ENCODE measurements at regions not wholly inside any gene's neighbourhood (a gene's known extent, or its start where the extent isn't known, plus 50 kb on each side); places are given as distances from the start of the nearest gene placed in this dataset.
"Not testable (repeated sequence)": the region's sequence is repeated elsewhere in the genome, so short reads cannot be mapped to it uniquely, and the experiment has no call there.

DNA sequence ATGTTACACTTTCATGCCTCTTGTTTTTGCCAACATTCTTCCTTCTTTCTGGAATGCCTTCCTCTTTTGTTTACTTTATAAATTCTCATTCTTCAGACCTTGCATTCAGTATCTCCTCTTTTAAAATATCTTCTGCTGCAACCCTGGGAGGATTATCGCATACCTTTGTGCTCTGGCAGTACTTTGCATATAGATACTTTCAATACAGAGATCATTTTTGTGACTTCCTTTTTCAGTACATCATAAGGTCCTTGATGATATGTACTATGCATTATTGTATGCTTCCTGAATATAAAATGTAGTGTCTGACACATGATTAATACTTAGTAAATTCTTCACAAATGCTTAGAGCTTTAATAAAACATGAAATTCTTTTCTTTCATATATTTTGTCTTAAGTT lies 538.7 kb downstream of the TRIB2 start:
- no peak for DNase-seq

DNA sequence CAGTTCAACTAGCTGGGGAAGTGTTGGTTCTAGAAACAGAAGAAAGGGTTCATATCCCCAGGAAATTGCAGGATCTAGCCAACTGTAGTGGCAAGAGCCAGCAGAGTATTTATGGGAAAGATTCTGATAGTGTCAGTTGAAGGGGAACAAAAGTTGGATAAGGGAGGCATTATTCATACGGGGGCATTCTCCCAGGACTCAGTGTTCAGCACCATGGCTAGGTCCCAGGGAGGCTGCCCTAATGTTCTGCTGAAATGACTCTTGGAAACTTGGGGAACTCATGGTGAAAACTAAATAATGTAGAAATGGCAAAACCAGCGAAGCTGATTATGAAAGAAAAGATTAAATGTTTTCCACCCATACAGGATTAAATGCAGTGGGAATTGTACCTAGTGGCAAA lies 543.7 kb downstream of the TRIB2 start:
- DNase-seq, result no peak

DNA sequence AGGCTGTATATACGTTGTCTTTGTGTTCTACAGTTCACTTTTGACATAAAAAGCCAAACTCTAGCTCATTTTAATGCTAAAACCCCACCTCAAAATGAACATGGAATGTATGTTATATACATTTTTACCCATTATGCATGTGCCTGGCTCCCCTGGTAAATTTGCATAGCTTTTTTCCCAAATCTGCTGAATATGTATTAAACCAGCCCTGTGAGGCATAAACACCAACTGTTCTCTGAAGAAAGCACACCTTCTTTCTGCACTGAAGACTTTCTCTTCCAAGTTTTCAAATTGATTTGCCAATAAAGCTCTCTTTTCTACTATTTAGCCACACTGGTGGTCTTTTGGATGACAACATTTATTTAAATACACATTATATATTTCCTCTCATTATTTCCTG lies 549.4 kb downstream of the TRIB2 start:
- no peak for DNase-seq

DNA sequence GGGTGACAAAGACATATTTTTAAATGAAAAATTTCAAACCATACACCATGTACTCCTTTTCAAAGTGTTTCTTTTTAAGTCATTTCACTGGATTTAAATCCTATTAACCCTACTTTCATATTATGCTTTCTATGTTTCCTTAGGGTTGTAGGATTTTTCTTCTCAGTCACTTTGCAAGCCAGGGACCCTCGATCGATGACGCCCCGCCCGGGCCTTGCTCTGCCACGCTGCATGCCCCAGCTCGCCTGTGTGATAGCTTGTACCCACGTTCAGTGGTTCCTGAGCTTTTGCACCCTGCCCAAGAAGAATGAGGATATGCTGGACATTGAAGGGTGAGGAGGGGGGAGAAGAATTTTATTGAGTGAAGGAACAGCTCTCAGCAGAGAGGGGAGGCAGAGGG lies 568.0 kb downstream of the TRIB2 start:
- no peak for DNase-seq

DNA sequence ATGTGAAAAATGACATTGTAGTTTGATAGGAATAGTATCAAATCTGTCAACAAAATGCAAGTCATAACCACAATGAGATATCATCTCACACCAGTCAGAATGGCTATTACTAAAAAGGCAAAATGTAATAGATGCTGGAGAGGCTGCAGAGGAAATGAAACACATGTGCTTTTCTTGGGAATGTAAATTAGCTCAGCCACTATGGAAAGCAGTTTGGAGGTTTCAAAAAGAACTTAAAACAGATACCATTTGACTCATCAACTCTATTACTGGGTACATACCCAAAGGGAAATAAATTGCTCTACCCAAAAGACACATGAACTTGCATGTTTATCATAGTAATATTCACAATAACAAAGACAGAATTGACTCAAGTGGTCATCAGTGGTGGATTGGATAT lies 572.6 kb downstream of the TRIB2 start:
- DNase-seq, result no peak

DNA sequence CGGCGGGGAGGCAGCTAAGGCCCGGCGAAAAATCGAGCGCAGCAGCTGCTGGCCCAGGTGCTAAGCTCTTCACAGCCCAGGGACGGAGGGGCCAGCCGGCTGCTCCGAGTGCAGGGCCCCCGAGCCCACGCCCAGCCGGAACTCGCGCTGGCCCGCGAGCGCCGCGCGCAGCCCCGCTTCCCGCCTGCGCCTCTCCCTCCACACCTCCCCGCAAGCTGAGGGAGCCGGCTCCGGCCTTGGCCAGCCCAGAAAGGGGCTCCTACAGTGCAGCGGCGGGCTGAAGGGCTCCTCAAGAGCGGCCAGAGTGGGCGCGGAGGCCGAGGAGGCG lies 591.7 kb downstream of the TRIB2 start:
- DNase-seq, result not testable (repeated sequence)

DNA sequence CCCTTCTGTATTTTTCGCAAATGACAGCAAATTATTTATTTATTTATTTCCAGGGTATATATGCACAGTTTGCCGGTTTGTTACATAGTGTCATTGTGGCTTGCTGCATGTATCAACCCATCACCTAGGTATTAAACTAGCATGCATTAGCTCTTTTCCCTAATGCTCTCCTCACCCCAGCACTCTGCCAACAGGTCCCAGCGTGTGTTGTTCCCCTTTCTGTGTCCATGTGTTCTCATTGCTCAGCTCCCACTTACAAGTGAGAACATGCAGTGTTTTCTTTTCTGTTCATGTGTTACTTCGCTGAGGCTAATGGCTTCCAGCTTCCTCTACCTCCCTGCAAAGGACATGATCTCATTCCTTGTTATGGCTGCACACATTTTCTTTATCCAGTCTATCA lies 592.3 kb downstream of the TRIB2 start:
- DNase-seq, result no peak

DNA sequence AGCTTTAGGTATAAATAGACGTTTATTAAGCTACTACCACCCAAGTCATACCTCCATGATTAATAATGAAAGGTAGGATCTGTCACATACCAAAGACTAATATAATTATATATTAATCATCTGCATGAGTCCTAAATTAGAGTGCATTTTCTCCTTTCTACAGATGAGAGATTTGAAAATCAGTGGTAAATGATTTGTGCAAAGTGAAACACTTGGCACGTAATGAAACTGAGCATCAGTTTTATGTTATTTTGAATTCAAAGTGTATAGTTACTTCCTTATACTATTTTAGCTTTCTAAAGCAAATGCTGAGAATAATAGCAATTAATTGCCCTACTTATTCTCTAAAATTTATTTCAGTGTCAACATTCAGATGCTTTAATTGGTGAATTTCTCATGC lies 615.3 kb downstream of the TRIB2 start:
- no peak for DNase-seq

DNA sequence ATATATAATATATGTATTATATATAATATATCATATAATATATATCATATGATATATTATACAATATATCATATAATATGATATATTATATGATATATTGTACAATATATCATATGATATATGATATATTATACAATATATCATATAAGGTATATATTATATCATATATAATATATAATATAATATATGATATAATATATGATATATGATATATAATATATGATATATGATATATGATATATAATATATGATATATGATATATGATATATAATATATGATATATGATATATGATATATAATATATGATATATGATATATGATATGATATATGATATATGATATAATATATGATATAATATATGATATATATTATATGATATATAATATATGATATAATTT lies 617.3 kb downstream of the TRIB2 start:
- DNase-seq, result not testable (repeated sequence)

DNA sequence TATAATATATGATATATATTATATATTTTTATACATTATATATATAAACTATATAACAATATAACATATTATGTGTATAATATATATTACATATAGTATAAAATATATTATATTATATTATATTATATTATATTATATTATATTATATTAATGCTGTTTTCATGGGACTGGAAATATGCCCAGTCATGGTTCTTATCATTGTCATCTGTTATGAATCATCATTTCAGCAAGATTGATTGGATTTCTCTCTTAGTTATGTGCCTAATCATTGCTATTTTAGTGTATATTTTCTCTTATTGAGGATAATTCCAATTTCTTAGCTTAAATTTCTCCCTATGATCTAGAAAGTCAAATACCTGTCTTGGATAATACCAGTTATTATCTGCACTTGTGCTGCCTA lies 617.8 kb downstream of the TRIB2 start:
- no peak for DNase-seq

DNA sequence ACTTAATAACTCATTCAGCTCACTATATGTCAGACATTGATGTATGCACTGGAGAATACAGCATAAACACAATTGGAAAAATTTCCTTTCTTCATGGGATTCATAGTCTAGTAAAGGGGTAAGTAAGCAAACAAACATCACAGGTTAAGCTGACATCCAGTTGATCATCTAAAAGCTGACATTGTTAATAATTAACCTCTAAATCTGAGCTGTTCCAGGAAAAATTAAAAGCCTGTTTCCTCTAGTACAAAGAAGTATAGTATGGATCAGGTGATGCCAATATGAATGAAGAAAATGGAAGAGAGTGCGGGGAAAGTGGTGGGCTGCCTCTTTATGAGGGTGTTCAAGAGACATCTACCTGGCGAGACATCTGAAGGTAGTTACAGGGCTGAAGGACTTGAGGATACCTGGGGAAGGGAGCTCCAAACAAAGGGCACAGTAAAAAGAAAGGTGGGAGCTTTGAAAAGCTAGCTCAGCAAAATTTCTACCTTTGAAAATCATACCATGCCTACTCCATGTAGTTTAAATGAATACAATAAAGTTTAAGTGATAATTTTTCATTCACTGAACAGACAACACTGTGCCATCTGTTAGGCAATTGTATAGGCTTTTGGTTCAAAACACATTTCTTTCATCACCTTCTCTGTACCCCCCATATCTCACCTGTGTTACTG lies 619.3 kb downstream of the TRIB2 start:
- no peak for DNase-seq

DNA sequence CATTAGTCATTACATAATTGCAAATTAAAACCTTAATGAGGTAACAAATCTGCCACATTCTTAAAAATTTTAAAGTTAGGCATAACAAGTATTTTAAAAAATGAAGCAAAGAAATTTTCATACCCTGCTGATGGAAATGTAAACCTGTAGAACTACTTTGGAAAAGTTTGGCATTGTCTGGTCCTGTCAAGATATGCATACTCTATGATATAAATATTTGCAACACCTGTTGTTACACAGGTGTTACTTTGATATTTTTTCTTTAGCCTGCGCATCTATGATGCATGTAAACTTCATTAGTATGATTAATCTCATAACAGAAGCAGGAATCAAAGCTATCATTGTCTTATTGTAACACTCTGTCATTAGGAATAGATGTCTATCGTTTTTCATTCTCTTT lies 634.3 kb downstream of the TRIB2 start:
- no peak for DNase-seq

DNA sequence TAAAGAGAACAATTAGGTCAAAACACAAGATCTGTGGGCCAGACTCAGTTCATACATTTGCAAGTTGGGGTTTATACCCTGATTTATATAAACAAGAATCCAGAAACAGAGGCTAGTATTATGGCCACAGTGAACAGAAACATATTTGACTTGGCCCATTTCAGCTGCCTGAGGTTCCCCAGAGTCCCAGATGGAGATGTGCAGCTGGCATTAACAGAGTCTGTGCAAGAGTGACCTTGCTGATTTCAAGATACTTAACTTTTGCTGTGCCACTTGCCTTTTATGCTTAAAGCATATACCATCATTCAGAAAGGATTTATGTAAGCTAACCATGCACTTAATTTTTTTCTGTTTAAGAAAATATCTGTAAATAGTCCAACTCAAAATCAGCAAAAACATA lies 636.3 kb downstream of the TRIB2 start:
- DNase-seq, result no peak

DNA sequence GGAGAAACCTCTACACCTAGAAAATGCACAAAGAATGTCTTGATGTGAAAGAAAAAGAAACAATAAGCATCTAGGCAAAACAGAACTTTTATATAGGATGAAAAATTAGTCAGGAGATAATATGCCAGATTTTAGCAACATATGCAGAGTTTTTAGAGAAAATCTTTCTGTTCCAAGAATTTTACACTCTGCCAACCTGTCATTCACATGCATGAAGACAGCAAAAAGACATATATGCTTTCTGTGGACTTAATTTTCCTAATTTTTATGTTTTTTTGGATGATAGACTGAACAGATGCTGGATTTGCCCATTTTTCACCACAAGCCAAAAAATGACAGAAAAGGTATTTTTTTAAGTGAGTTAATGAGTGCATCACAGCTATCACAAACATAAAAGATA lies 637.3 kb downstream of the TRIB2 start:
- no peak for DNase-seq

DNA sequence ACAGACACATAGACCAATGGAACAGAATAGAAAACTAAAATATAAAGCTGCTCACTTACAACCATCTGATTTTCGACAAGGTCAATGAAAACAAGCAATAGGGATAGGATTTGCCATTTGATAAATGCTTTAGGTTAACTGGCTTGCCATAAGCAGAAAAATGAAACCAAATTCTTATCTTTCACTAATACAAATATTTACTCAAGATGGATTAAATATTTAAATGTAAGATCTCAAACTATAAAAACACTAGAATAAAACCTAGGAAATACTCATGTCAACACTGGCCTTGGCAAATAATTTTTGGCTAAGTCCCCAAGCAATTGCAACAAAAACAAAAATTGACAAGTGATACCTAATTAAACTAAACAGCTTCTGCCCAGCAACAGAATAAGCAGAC lies 665.2 kb downstream of the TRIB2 start:
- not testable (repeated sequence) for DNase-seq

DNA sequence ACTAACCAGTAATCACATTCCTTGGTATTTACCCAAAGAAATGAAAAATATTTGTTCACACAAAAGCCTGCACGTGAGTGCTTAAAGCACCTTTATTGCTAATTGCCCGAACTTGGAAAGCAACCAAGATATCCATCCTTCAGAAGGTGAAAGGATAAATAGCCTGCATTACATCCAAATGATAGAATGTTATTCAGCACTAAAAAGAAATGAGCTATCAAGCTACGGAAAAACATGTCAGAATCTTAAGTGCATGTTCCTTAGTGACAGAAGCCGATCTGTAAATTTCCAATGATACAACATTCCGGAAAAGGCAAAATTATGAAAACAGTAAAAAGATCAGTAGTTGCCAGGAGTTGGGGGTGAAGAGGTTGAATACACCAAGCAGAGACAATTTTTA lies 672.4 kb downstream of the TRIB2 start:
- not testable (repeated sequence) for DNase-seq

DNA sequence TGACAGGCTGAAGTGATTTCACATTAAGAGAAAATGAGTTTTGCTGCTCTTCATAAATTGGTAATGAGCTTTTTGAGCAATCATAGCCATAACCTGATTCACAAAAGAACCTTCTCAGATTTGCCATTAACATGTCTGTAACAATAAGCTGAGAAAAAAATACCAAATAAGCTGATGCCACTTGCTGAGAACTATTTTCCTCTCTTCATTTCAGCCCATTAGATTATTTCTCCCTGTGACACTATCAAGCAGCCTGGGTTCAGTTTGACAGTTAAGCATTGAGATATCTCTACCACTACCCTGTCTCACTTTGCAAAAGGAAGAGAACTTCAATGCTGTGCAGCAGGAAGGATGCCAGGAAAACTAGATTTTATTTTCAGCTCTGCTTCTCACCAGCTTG lies 673.9 kb downstream of the TRIB2 start:
- DNase-seq, result no peak

DNA sequence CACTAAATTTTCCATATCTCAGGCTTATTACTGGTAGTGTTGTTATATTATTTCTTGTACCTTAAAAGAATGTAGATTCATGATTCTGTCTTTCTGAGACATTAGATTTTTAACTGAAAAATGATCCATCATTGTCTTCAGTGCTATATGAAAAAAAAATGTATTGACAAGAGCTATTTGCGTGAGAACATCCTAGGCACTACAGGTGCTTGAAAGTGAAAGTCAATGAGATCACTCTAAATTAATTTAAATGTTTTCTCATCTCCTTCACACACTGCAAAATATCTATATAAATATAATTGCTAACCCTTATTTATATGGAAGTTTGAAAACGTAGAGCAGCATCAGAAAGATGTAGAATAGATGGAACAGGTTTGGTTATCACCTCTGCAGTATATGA lies 684.6 kb downstream of the TRIB2 start:
- DNase-seq, result no peak

DNA sequence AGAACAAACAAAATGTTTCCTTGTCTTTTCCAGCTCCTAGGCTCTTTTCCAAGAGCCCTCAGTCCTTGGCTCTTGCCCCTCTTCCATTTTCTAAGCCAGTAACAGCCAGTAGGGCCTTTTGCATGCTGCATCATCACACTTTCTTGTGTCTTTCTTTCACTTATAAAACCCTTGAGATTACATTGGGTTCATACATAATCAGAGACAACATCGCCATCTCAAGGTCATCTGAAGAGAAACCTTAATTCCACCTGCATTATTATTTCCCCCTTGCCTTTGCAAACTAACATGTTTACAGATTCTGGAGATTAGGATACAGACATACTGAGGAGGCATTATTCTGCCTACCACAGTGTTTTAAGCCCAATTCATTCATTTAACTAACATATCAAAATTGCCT lies 697.3 kb downstream of the TRIB2 start:
- no peak for DNase-seq

DNA sequence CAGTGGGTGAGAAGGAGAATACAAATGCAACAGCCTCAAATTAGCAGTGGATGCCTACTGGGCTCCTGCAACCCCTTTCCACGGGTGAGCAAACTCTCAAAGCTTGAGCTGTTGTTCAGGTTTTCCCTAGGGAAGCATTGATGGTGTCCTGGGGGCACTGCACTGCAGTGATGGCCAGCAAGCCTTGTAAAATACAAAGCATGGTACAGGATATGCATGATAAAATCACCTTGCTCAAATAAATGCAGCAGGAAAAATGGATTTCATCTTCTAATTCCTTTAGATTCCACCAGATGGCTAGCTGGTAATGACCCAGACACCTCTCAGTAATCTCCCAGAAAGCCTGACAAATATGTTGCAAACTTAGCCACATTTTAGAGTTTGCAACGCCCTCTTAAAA lies 698.2 kb downstream of the TRIB2 start:
- no peak for DNase-seq

DNA sequence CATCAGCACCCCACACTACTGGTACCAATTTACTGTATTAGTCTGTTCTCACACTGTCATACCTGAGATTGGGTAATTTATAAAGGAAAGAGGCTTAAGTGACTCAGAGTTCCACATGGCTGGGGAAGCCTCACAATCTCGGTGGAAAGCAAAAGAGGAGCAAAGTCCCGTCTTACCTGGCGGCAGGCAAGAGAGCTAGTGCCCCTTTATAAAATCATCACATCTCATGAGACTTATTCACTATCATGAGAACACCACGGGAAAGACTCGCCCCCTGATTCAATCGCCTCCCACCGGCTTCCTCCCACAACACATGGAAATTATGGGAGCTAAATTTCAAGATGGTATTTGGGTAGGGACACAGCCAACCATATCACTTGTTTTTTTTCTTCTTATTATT lies 717.2 kb downstream of the TRIB2 start:
- DNase-seq, result no peak

DNA sequence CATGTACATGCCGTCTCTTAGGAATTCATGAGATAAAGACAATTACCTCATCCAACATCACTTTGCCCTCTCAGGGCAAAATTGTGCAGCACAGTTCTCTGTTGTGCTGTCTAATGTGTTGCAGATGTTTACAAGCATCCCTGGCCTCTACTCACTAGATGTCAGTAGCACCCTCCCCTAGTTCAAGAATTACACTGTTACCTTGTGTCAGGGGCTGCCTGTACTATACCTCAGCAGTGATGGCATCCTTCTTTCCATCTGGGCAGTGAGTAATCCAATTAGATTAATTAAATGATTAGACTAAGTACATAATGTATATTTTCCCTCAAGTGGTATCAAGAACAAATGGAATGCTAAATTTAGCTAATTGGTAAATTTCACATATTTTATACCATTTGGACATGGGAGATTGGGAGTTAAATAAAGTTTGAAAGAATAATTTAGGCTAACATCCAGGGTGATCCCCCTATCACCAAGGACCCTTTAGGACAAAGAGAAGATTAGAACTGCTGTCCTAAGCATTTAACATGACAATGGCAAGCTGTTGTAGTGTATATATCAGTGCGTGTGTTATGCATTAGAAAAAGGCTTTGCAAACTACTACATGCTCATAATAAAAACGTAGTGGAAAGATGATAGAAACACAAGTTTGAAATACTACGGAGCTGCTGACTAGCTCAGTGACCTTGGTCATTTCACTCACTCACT lies 727.0 kb downstream of the TRIB2 start:
- DNase-seq, result not testable (repeated sequence)

DNA sequence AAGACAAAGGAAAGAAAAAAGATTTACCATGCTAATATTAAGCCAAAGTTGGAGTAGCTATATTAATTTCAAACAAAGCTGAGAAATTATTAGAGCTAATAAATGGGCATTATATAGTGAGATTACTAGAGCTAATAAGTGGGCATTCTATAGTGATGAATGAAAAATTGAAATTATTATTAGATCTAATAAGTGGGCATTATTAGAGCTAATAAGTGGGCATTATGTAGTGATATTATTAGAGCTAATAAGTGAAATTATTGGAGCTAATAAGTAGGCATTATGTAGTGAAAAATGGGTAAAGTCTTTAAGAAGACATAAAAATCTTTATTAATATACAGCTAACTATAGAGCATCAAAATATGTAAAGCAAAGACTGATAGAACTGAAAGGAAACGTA lies 745.7 kb downstream of the TRIB2 start:
- DNase-seq, result no peak

DNA sequence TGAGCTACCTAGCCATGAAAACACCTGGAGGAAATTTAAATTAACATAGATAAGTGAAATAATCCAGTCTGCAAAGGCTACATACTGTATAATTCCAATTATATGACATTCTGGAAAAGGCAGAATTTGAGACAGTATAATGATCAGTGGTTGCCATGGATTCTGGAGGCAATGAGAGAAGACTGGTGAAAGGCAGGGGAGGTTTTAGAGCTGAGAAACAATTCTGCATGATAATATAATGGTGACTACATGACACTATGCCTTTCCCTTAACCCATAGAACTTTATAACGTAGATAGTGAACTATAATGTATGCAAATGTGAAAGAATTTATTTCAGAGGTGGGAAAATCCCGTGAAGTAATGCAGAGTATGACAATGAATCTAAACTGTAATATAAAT lies 749.3 kb downstream of the TRIB2 start:
- no peak for DNase-seq

DNA sequence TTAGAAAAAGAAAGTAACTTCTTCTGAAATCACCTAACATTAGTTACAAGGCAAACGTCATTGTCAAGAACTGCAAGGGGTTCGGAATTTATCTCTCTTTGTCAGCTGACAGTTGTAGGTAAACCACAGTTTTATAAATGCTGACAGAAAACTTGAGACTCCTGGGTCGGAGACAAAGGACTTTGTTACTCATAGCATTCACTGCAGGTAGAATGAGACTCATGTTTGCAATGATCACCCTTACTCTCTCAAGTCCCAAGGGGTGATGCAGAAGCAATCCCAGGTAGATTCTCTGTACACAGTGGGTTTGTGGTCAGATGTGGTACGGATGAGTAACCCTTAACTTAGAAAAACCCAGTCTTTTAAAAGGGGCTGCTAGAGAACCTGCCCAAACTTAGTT lies 757.8 kb downstream of the TRIB2 start:
- no peak for DNase-seq
